KMS-11 (cell line): ENCODE measurements at regions not wholly inside any gene's neighbourhood (a gene's known extent, or its start where the extent isn't known, plus 50 kb on each side); places are given as distances from the start of the nearest gene placed in this dataset.

ENCODE experiments used
- H2AFZ ChIP-seq: fragments of 200-600 bp; sonication (generic); 2 replicates; pipeline ENCODE4 v1.6.1; 2016; ENCODE audit warnings: antibody characterized with exemption, mixed run types, low read depth
- H3K27ac ChIP-seq: fragments of 200-600 bp; sonication (generic); 2 replicates; pipeline ENCODE4 v1.6.1; 2016; ENCODE audit warnings: mild to moderate bottlenecking, mixed run types
- H3K27me3 ChIP-seq: fragments of 200-600 bp; sonication (generic); 2 replicates; pipeline ENCODE4 v1.6.1; 2017; ENCODE audit warnings: mild to moderate bottlenecking, low read depth, mixed run types, moderate library complexity; ENCODE audit not compliant: insufficient read depth
- H3K36me3 ChIP-seq: fragments of 200-600 bp; sonication (generic); 2 replicates; pipeline ENCODE4 v1.6.1; 2017; ENCODE audit warnings: mild to moderate bottlenecking, mixed run types; ENCODE audit not compliant: insufficient read depth
- H3K4me1 ChIP-seq: fragments of 200-600 bp; sonication (generic); 2 replicates; pipeline ENCODE4 v1.6.1; 2016; ENCODE audit warnings: mild to moderate bottlenecking, low read depth, mixed run types; ENCODE audit not compliant: poor library complexity, severe bottlenecking
- H3K4me2 ChIP-seq: fragments of 200-600 bp; sonication (generic); 2 replicates; pipeline ENCODE4 v1.7.0; 2016; ENCODE audit warnings: mild to moderate bottlenecking, mixed run types
- H3K4me3 ChIP-seq: fragments of 200-600 bp; sonication (generic); IDR thresholded peaks from 2 replicates; pipeline ENCODE4 v1.6.1; 2017; ENCODE audit warnings: low read depth, low read length, mixed read lengths; ENCODE audit not compliant: insufficient read depth
- H3K79me2 ChIP-seq: fragments of 200-600 bp; sonication (generic); 2 replicates; pipeline ENCODE4 v1.6.1; 2016; ENCODE audit warnings: low read depth, mixed run types; ENCODE audit not compliant: insufficient read depth
- H3K9ac ChIP-seq: fragments of 200-600 bp; sonication (generic); 2 replicates; pipeline ENCODE4 v1.6.1; 2016; ENCODE audit warnings: mild to moderate bottlenecking, mixed run types
- H4K20me1 ChIP-seq: fragments of 200-600 bp; sonication (generic); 2 replicates; pipeline ENCODE4 v1.6.1; 2016; ENCODE audit warnings: mild to moderate bottlenecking, mixed run types; ENCODE audit not compliant: insufficient read depth
- TF ChIP-seq, protein P1 (sequence below): fragments of 200-600 bp; sonication (generic); conservative IDR thresholded peaks from 2 replicates; pipeline ENCODE4 v1.6.1; 2017; ENCODE audit warnings: low read depth, mild to moderate bottlenecking, antibody characterized with exemption, low read length, moderate library complexity, mixed read lengths

DNA sequence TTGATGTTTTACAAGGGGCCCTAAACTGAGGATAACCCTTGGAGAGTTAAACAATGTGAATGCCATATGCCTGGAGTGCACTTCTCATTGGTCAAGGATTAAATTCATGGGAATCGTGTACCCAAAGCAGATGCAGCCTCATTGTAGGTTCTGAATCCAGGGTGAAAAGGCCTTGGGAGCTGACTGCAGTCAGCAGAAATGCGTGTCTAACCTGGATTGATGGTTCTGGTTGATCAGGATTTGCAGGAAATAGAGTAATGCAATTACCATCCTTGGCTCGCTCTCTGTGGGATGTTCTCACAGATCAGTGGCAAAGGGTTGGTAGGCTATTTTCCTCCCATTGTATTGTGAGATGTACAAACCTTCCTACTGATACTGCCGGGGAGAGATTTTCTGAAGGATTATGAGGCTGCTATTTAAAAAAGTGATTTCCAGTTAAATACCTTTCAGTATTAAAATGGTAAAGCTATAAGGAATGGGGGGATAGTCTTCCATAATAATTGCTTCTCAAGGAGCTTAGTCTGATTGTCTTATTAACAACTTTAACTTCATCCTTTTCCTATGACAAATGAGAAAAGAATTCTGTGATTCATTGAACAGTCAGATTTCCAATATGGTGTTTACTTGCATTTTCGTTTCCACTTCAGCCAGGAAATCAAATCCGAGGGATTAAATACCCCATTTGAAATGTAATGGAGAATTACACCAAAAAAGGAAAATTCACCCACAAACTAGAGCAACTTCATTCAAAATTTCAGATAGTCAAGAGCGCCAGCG, 1028.1 kb upstream of the EEF2KMT start:
- Histone ChIP-seq H3K4me3 (no peak overlapping the region), H2AFZ (no peak overlapping the region), H4K20me1 (no peaks in the 10 kb centered on the region), H3K27ac (no peak overlapping the region), H3K9ac (no peak overlapping the region), H3K4me1 (no peaks in the 10 kb centered on the region), H3K79me2 (no peaks in the 10 kb centered on the region), H3K27me3 (no peaks in the 10 kb centered on the region), H3K36me3 (no peaks in the 10 kb centered on the region), H3K4me2 (no peak overlapping the region)
- TF ChIP-seq, protein P1, sequence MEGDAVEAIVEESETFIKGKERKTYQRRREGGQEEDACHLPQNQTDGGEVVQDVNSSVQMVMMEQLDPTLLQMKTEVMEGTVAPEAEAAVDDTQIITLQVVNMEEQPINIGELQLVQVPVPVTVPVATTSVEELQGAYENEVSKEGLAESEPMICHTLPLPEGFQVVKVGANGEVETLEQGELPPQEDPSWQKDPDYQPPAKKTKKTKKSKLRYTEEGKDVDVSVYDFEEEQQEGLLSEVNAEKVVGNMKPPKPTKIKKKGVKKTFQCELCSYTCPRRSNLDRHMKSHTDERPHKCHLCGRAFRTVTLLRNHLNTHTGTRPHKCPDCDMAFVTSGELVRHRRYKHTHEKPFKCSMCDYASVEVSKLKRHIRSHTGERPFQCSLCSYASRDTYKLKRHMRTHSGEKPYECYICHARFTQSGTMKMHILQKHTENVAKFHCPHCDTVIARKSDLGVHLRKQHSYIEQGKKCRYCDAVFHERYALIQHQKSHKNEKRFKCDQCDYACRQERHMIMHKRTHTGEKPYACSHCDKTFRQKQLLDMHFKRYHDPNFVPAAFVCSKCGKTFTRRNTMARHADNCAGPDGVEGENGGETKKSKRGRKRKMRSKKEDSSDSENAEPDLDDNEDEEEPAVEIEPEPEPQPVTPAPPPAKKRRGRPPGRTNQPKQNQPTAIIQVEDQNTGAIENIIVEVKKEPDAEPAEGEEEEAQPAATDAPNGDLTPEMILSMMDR, result no peak

DNA sequence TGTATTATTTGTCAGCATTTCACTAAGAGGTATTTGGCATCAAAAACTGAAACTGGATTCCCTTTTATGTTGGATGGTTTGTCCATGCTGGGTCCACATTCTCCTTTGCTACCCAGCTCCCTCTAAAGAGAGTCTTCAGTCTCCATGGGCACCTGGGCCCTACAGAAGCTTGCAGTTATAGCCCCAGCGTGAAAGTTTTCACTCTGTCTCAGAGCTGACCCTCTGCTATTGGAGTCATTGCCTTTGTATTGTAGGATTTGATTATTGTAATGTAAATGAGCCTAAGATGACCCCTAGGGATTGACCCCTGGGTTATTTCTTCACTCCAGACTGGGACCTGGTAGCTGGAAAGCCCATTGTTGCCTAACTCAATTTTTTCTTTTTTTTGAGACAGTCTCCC, 1026.5 kb upstream of the EEF2KMT start:
- Histone ChIP-seq H3K79me2 (no peaks in the 10 kb centered on the region), H4K20me1 (no peaks in the 10 kb centered on the region), H3K9ac (no peak overlapping the region), H3K27ac (no peak overlapping the region), H3K4me1 (no peaks in the 10 kb centered on the region), H3K4me2 (no peak overlapping the region), H3K36me3 (no peaks in the 10 kb centered on the region), H3K27me3 (no peaks in the 10 kb centered on the region), H2AFZ (no peak overlapping the region), H3K4me3 (no peak overlapping the region)
- TF ChIP-seq, protein P1, result no peak

DNA sequence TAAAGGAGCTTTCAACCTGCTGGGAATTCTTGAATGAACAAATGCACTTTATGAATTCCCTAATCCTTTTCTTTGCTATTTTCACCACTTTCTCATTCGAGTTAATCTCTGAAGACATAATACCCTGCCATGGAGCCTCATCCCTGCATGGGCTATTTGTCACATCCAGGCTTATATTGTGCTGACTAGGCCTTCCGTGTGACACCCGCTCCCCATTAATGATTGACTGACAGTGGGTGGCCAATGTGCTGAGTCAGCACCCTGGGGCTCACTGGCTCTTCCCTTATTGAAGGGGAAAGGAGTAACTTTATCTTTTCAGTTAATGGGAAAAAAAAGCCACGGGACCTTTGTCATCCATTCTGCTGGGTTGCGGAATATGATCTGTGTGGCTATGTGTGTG, 1024.8 kb upstream of the EEF2KMT start:
- Histone ChIP-seq H3K27me3 (no peaks in the 10 kb centered on the region), H3K4me3 (no peak overlapping the region), H3K9ac (no peak overlapping the region), H2AFZ (no peak overlapping the region), H3K27ac (no peak overlapping the region), H3K4me1 (no peaks in the 10 kb centered on the region), H4K20me1 (no peaks in the 10 kb centered on the region), H3K36me3 (no peaks in the 10 kb centered on the region), H3K4me2 (no peak overlapping the region), H3K79me2 (no peaks in the 10 kb centered on the region)
- TF ChIP-seq, protein P1, result no peak

DNA sequence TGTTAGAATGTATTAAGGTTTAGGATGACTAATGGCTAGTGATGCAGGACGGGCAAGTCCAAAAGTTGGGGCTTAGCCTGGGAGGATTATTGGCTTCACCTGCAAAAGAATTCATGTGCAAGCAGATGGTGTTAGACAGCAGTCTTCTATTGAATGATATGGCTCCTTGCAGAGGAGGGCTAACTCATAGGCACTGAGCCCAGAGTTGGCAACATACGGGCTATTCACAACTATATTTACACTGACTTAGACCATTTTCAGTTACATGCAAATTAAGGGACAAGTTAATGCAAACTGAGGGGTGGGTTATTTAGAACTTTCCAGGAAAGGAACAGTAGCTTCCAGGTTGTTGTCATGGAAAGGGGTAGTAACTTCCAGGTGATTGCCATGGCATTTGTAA, 1017.1 kb upstream of the EEF2KMT start:
- Histone ChIP-seq H4K20me1 (no peaks in the 10 kb centered on the region), H3K36me3 (no peaks in the 10 kb centered on the region), H3K4me3 (no peak overlapping the region), H3K27me3 (no peaks in the 10 kb centered on the region), H3K27ac (no peak overlapping the region), H3K9ac (no peak overlapping the region), H2AFZ (no peak overlapping the region), H3K4me2 (no peak overlapping the region), H3K79me2 (no peaks in the 10 kb centered on the region), H3K4me1 (no peaks in the 10 kb centered on the region)
- TF ChIP-seq, protein P1, result no peak
